ENCODE measurements at regions not wholly inside any gene's neighbourhood (a gene's known extent, or its start where the extent isn't known, plus 50 kb on each side); places are given as distances from the start of the nearest gene placed in this dataset.

- no peak for TF ChIP-seq CTCF (IDR thresholded peaks at IDR 0.05)
Observed at GRCh38 chr6:66336176-66336575, 629.1 kb upstream of the EYS start.

DNA sequence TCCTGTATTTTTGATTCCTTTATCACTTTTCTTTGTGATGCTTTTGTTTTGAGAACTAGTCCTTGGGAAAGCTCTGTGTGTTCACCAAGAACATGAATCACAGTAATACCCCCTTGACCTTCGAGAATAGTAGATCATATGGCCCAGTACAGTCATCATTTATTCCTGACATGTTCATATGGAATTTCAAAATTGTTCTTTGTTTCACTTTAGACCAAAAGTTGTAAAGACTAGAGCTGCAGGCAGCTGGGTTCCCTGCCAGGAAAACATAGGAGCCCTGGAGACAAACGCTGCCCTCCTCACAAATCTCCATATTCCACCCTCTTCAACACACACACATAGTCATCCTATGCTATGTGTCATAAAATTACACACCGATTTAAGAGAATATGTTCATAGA lies 621.2 kb upstream of the EYS start:
- TF ChIP-seq CTCF (IDR thresholded peaks at IDR 0.05) = no peak

GRCh38 chr6:66326228-66326627 lies 619.2 kb upstream of the EYS start:
- TF ChIP-seq CTCF (IDR thresholded peaks at IDR 0.05) = no peak

- TF ChIP-seq CTCF (IDR thresholded peaks at IDR 0.05) = no peak
Observed at GRCh38 chr6:66321017-66321416, 614.0 kb upstream of the EYS start.

DNA sequence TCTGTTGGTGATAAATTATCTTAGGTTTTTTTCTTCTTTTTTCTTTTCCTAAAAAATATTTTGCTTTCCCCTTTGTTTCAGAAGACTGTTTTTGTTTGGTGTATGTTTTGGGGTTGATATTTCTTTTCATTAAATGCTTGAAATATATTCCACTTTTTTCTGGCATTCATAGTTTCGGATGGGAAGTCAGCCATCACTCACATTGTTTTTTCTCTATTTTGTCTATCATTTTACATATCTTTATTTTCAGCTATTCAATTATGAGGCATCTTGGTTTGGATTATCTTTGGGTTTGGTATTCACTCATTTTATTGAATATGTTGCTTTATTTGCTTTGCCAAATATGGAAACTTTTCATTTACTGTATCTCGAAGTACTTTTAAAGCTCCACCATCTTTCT lies 600.5 kb upstream of the EYS start:
- TF ChIP-seq CTCF (IDR thresholded peaks at IDR 0.05) = no peak

DNA sequence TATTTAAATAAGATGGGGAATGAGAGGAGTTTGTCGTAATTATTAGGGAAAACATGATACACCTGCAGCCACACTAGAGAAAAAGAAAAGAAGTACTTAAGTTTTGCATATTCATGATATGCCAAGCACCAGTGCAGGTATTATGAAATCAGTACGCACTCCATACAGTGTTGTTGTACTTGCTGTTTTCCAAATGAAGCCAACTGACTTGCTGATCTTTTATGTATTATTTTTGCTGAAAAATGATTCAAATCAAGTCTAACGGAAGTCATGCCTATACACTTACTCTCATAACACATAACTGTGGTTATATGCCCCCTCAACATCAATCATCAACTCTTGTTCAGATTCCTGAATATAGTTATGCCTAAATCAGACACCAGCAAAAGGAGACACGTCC lies 584.9 kb upstream of the EYS start:
- no peak for TF ChIP-seq CTCF (IDR thresholded peaks at IDR 0.05)

DNA sequence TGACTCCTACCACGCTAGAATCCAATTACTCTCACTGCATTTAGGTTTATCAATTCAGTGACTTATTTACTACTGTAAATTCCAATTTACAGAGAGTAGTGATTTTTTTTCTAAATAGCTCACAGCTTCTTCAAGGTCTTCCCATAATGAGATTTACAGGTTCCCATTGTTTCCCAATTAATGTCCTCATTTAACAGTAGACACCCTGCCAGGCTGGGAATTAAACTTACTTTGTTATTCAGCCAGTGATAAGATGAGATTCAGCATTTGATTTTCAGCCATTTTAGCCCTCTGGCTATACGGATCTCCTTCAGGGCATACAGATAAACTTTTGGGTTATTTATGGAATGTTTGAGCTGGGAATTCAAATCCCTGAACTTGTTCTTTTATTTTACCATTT lies 582.9 kb upstream of the EYS start:
- TF ChIP-seq CTCF (IDR thresholded peaks at IDR 0.05) = no peak

DNA sequence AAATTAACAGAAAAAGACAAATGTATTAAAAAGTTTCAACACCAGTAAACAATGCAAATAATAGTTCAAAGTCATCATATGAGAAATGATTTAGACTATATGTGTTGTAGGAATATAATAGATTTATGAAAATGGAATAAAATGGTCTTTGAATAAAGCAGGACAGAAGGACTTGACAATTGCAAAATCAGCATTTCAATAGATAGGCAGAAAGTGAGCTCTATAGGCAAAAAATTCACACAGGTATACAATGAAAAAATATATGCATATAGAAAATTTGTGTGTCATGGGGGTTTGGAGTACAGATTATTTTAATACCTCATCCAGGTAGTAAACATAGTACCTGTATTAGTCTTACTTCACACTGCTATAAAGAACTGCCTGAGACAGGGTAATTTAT lies 571.1 kb upstream of the EYS start:
- no peak for TF ChIP-seq CTCF (IDR thresholded peaks at IDR 0.05)

Data from LNCAP (cell line).